Mesendoderm (in vitro differentiated cells): ENCODE measurements at regions not wholly inside any gene's neighbourhood (a gene's known extent, or its start where the extent isn't known, plus 50 kb on each side); places are given as distances from the start of the nearest gene placed in this dataset.

Experiments
- DNase-seq: peaks from one replicate; pipeline ENCODE4 v3.0.0; 2013
- H2AK5ac ChIP-seq: 2 replicates; pipeline ENCODE4 v1.6.1; 2013; ENCODE audit warnings: low read length, inconsistent platforms
- H2BK120ac ChIP-seq: 2 replicates; pipeline ENCODE4 v1.6.1; 2013; ENCODE audit warnings: low read depth, mild to moderate bottlenecking, low read length, moderate library complexity, mixed read lengths
- H2BK15ac ChIP-seq: replicated peaks from 2 replicates; pipeline ENCODE4 v1.6.1; 2013; ENCODE audit warnings: low read depth, mild to moderate bottlenecking, moderate library complexity
- H2BK5ac ChIP-seq: 2 replicates; pipeline ENCODE4 v1.6.1; 2013; ENCODE audit warnings: low read length, inconsistent platforms
- H3K18ac ChIP-seq: 2 replicates; pipeline ENCODE4 v1.6.1; 2013; ENCODE audit warnings: mild to moderate bottlenecking, low read length, mixed read lengths
- H3K23ac ChIP-seq: one replicate; pipeline ENCODE4 v1.6.1; 2013; ENCODE audit warnings: low read length
- H3K27ac ChIP-seq: 2 replicates; pipeline ENCODE4 v1.5.1; 2013; ENCODE audit warnings: low read depth, mild to moderate bottlenecking, inconsistent platforms, low read length, moderate library complexity
- H3K27me3 ChIP-seq: 2 replicates; pipeline ENCODE4 v1.6.1; 2013; ENCODE audit warnings: low read length, control low read depth, mild to moderate bottlenecking, inconsistent platforms; ENCODE audit not compliant: insufficient read depth, poor library complexity
- H3K36me3 ChIP-seq: 2 replicates; pipeline ENCODE4 v1.6.1; 2013; ENCODE audit warnings: low read length, inconsistent platforms; ENCODE audit not compliant: control insufficient read depth, insufficient read depth
- H3K4ac ChIP-seq: one replicate; pipeline ENCODE4 v1.6.1; 2013; ENCODE audit warnings: low read depth, mild to moderate bottlenecking, low read length, moderate library complexity
- H3K4me1 ChIP-seq: 2 replicates; pipeline ENCODE4 v1.6.1; 2013; ENCODE audit warnings: low read depth, low read length, inconsistent platforms; ENCODE audit not compliant: control insufficient read depth
- H3K4me2 ChIP-seq: 2 replicates; pipeline ENCODE4 v1.6.1; 2013; ENCODE audit warnings: low read length
- H3K4me3 ChIP-seq: 2 replicates; pipeline ENCODE4 v1.5.1; 2013; ENCODE audit warnings: mild to moderate bottlenecking, low read length
- H3K56ac ChIP-seq: one replicate; pipeline ENCODE4 v1.6.1; 2013; ENCODE audit warnings: low read length
- H3K79me1 ChIP-seq: 2 replicates; pipeline ENCODE4 v1.6.1; 2013; ENCODE audit warnings: low read length, inconsistent platforms
- H3K79me2 ChIP-seq: 2 replicates; pipeline ENCODE4 v1.6.1; 2013; ENCODE audit warnings: mild to moderate bottlenecking, low read length; ENCODE audit not compliant: control insufficient read depth, insufficient read depth
- H3K9ac ChIP-seq: 2 replicates; pipeline ENCODE4 v1.6.1; 2013; ENCODE audit warnings: low read length, inconsistent platforms
- H4K5ac ChIP-seq: one replicate; pipeline ENCODE4 v1.6.1; 2013; ENCODE audit warnings: low read length
- H4K8ac ChIP-seq: one replicate; pipeline ENCODE4 v1.6.1; 2013; ENCODE audit warnings: low read depth, mild to moderate bottlenecking, control low read depth, low read length, moderate library complexity
- WGBS: extraction: QIAGEN DNeasy Blood & Tissue Kit; methylation state at CpG from one replicate; pipeline ENCODE4 v1.1.7; 2013; ENCODE audit warnings: low lambda C conversion rate, missing lambda C conversion rate; ENCODE audit not compliant: insufficient coverage; ENCODE audit errors: extremely low coverage; 5-methylcytosine and 5-hydroxymethylcytosine counted together

DNA sequence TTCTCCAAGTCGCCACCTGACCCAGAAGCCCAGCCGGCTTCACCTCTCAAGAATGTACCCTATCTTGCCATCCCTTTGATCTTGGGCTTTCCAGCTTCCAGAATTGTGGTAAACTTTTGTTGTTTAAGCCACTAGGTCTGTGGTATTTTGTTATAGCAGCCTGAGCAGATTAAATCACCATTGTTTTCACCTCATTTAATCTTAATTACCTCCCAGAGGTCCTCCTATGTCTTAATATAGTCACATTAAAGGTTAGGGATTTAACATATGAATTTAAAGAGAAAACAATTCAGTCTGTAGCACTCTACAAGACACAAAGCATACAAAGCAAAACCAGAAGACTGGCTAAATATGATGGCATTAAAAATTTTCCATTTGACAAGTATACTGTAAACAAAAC is 123.4 kb upstream of the CADM2 start:
- Histone ChIP-seq H4K8ac (no peak overlapping the region), H3K79me1 (no peaks in the 10 kb centered on the region), H3K56ac (no peak overlapping the region), H2BK15ac (no peak overlapping the region), H3K36me3 (no peaks in the 10 kb centered on the region), H3K27me3 (no peaks in the 10 kb centered on the region), H3K9ac (no peak overlapping the region), H3K23ac (no peak overlapping the region), H3K4me2 (no peak overlapping the region), H3K18ac (no peak overlapping the region), H3K27ac (no peak overlapping the region), H2BK5ac (no peak overlapping the region), H3K79me2 (no peaks in the 10 kb centered on the region), H3K4me3 (no peak overlapping the region), H3K4ac (no peak overlapping the region), H3K4me1 (no peaks in the 10 kb centered on the region), H2BK120ac (no peak overlapping the region), H4K5ac (no peak overlapping the region), H2AK5ac (no peak overlapping the region)
- WGBS = no CpG with 5 or more reads among the region's 2 CpGs
- peak; percentile 3 for DNase-seq

DNA sequence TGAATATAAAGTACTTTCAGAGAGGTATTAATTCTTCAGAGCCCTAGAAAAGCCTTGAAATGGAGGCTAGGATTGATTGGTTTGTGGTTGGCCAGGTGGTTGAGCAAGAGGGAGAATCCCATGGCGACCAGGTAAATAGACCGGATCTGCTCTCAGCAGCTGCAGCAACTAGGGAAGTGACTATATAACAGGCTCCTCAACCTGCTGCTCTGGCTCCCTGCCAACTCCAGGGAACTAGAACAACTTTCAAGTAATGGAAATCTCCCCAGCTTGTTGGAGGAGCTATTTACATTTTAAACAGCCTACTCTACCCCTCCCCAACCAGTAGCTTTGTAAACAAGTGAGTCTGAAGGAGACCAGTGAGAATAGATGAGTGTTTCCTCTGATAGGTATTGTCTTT is 121.8 kb upstream of the CADM2 start:
- H4K8ac ChIP-seq = no peak overlapping the region
- no peaks in the 10 kb centered on the region for H3K79me2 ChIP-seq
- no peaks in the 10 kb centered on the region for H3K27me3 ChIP-seq
- H3K18ac ChIP-seq = no peak overlapping the region
- DNase-seq = peak; percentile 83
- H2AK5ac ChIP-seq = no peak overlapping the region
- H3K4me2 ChIP-seq = no peak overlapping the region
- no peak overlapping the region for H3K23ac ChIP-seq
- H3K4me3 ChIP-seq = no peak overlapping the region
- H3K79me1 ChIP-seq = no peaks in the 10 kb centered on the region
- H4K5ac ChIP-seq = no peak overlapping the region
- no peak overlapping the region for H3K4ac ChIP-seq
- no peaks in the 10 kb centered on the region for H3K36me3 ChIP-seq
- H3K56ac ChIP-seq = no peak overlapping the region
- H2BK5ac ChIP-seq = no peak overlapping the region
- no peak overlapping the region for H3K27ac ChIP-seq
- H3K9ac ChIP-seq = no peak overlapping the region
- no CpG with 5 or more reads among the region's 2 CpGs for WGBS
- H2BK120ac ChIP-seq = no peak overlapping the region
- H3K4me1 ChIP-seq = no peaks in the 10 kb centered on the region
- H2BK15ac ChIP-seq = no peak overlapping the region

GRCh38 chr3:84877092-84877491 is 81.7 kb upstream of the CADM2 start:
- no peak overlapping the region for H3K4me2 ChIP-seq
- H3K36me3 ChIP-seq = no peaks in the 10 kb centered on the region
- H2AK5ac ChIP-seq = no peak overlapping the region
- no peak overlapping the region for H2BK120ac ChIP-seq
- H3K18ac ChIP-seq = no peak overlapping the region
- no peaks in the 10 kb centered on the region for H3K79me2 ChIP-seq
- H3K9ac ChIP-seq = no peak overlapping the region
- H3K56ac ChIP-seq = no peak overlapping the region
- H3K4me3 ChIP-seq = no peak overlapping the region
- H4K5ac ChIP-seq = no peak overlapping the region
- no peaks in the 10 kb centered on the region for H3K27me3 ChIP-seq
- H4K8ac ChIP-seq = no peak overlapping the region
- H2BK5ac ChIP-seq = no peak overlapping the region
- no peak overlapping the region for H2BK15ac ChIP-seq
- no peaks in the 10 kb centered on the region for H3K79me1 ChIP-seq
- peak; percentile 5 for DNase-seq
- H3K4ac ChIP-seq = no peak overlapping the region
- no peaks in the 10 kb centered on the region for H3K4me1 ChIP-seq
- H3K27ac ChIP-seq = no peak overlapping the region
- no CpG with 5 or more reads among the region's 3 CpGs for WGBS
- no peak overlapping the region for H3K23ac ChIP-seq

DNA sequence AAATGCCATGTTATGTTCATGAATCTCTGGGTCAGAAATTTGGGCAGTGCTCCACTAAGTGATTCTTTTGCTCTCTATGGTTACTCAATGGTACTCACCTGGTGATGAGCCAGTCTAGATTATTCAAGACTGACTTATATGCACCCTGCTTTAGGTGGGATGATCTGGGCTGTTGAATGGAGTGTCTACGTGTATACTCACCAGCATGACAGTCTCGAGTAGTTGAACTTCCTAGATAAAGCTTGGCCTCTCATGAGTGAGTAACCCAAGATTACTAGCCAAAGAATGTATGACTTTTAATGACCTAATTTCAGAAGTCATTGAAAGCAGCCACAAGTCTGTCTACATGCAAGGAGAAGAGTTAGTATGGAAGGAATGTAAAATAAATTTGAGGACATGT is 77.5 kb upstream of the CADM2 start:
- no peaks in the 10 kb centered on the region for H3K27me3 ChIP-seq

GRCh38 chr3:84885199-84885882 is 73.4 kb upstream of the CADM2 start:
- H3K4me1 ChIP-seq = no peaks in the 10 kb centered on the region
- no peak overlapping the region for H3K56ac ChIP-seq
- no peak overlapping the region for H3K9ac ChIP-seq
- H3K27me3 ChIP-seq = no peaks in the 10 kb centered on the region
- H4K8ac ChIP-seq = no peak overlapping the region
- no peak overlapping the region for H4K5ac ChIP-seq
- no peak overlapping the region for H3K23ac ChIP-seq
- H3K18ac ChIP-seq = no peak overlapping the region
- H3K4me2 ChIP-seq = no peak overlapping the region
- H3K79me2 ChIP-seq = no peaks in the 10 kb centered on the region
- H2BK15ac ChIP-seq = no peak overlapping the region
- H3K4me3 ChIP-seq = no peak overlapping the region
- H3K4ac ChIP-seq = no peak overlapping the region
- H2BK5ac ChIP-seq = no peak overlapping the region
- no peak overlapping the region for H2AK5ac ChIP-seq
- WGBS = no CpG with 5 or more reads among the region's 14 CpGs
- H3K36me3 ChIP-seq = no peaks in the 10 kb centered on the region
- no peaks in the 10 kb centered on the region for H3K79me1 ChIP-seq
- no peak overlapping the region for H3K27ac ChIP-seq
- DNase-seq = no peak
- no peak overlapping the region for H2BK120ac ChIP-seq

More for the DNA sequence above, 77.5 kb upstream of the CADM2 start:
- H2BK120ac ChIP-seq = no peak overlapping the region
- H3K79me2 ChIP-seq = no peaks in the 10 kb centered on the region
- H3K36me3 ChIP-seq = no peaks in the 10 kb centered on the region
- H3K56ac ChIP-seq = no peak overlapping the region
- H3K79me1 ChIP-seq = no peaks in the 10 kb centered on the region
- H4K8ac ChIP-seq = no peak overlapping the region
- H2BK15ac ChIP-seq = no peak overlapping the region
- no peak overlapping the region for H3K4me2 ChIP-seq
- no peak overlapping the region for H4K5ac ChIP-seq
- WGBS = no CpG with 5 or more reads among the region's 2 CpGs
- H2BK5ac ChIP-seq = no peak overlapping the region
- no peak overlapping the region for H3K27ac ChIP-seq
- H3K4me1 ChIP-seq = no peaks in the 10 kb centered on the region
- no peak overlapping the region for H3K4ac ChIP-seq
- no peak overlapping the region for H3K4me3 ChIP-seq
- no peak overlapping the region for H3K18ac ChIP-seq
- H3K9ac ChIP-seq = no peak overlapping the region
- no peak overlapping the region for H2AK5ac ChIP-seq
- no peak for DNase-seq
- H3K23ac ChIP-seq = no peak overlapping the region

DNA sequence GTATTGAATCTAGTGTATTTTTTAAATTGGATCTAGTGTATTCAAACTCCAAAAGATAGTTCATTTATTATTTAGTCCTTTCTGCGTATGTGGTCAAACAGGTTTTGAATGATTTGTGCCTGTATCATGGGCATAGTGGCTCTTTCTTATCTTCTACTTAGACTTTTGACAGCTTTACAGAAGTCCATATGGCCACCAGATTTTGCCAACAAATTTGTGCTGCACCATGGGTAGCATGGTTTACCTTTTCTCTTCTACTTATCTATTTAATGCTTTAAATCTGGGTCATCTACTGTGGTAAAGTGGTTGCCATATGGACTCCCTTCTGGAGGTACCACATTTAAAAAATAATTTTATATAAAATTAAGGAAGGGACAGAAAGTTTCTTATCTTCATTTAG is 66.9 kb upstream of the CADM2 start:
- Histone ChIP-seq H3K23ac (no peak overlapping the region), H3K4me1 (no peaks in the 10 kb centered on the region), H3K4me2 (no peak overlapping the region), H3K9ac (no peak overlapping the region), H2BK5ac (no peak overlapping the region), H3K36me3 (no peaks in the 10 kb centered on the region), H2AK5ac (no peak overlapping the region), H2BK120ac (no peak overlapping the region), H3K27ac (no peak overlapping the region), H3K4ac (no peak overlapping the region), H2BK15ac (no peak overlapping the region), H3K79me1 (no peaks in the 10 kb centered on the region), H3K56ac (no peak overlapping the region), H4K8ac (no peak overlapping the region), H3K18ac (no peak overlapping the region), H3K4me3 (no peak overlapping the region), H3K27me3 (no peaks in the 10 kb centered on the region), H3K79me2 (no peaks in the 10 kb centered on the region), H4K5ac (no peak overlapping the region)
- no peak for DNase-seq
- WGBS = no CpG with 5 or more reads among the region's 1 CpG
